HG03064 (cell line): ENCODE measurements at regions not wholly inside any gene's neighbourhood (a gene's known extent, or its start where the extent isn't known, plus 50 kb on each side); places are given as distances from the start of the nearest gene placed in this dataset.
"Not testable (repeated sequence)": the region's sequence is repeated elsewhere in the genome, so short reads cannot be mapped to it uniquely, and the experiment has no call there.

Experiments used
- ATAC-seq: cut with Tn5 transposase; IDR thresholded peaks from one replicate; pipeline ENCODE4 v1.9.1; 2021; ENCODE audit warnings: low read depth; ENCODE audit not compliant: unreplicated experiment

DNA sequence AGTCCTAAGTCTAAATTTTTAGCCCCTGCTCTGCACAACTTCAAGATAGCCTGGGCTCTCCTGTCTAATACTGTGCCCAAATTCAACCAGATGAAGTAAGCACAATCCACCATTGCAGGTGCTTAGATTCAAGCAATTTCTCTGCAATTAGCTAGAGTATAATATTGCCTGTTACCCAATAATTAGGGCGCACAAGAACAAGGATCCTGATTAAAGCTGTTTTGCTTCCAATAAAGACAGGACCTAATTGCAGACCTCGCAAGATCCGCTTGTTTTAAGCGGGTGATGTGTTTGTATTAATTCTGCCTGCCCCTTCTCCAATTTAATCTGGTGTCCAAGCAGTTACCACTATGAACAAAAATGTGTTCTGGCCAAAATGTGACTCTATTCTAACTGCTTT, 1268.9 kb upstream of the TMEM132C start:
- ATAC-seq: no peak

DNA sequence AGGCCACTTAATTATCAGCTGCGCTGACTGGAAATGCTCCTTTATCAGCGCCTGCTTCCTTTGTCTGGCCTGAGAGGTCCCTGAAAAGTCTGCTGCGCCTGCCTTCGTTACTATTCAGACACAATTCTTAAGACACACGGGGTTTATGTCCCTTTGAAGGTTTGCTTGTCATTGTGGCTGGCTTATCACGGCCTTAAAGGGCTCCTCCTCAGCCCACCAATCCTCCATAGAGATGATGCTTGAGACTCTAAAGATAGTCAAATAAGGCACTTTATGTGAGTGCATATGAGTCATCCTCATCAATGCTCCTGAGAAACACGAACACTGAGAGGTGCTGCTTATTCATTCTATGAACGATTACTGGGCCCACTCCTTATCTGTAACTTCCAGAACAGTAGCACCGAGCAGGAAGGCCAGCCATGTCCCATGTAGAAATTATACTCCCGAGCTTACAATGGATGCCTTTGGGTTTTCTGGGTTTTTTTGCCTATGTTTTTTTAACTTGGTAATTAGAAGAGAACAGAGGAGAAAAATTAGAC, 1268.2 kb upstream of the TMEM132C start:
- ATAC-seq: no peak

DNA sequence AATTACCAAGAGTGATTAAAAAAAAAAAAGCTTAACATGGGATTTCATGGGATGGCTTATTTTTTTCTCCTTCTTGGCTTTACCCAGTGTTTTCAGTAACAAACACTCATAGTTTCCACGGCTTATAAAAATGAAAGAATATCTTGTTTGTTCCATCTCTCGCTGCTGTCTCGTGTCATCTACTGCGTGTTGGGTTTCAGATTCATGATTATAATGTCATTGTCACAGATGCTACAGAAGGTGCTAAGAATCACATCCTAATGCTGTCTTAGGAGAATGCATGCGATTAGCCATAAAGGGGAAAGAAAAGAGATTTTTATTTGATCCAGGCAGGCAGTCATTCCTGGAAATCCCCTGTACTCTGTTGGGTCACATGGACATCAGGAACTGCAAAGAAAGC, 1267.6 kb upstream of the TMEM132C start:
- ATAC-seq: no peak

DNA sequence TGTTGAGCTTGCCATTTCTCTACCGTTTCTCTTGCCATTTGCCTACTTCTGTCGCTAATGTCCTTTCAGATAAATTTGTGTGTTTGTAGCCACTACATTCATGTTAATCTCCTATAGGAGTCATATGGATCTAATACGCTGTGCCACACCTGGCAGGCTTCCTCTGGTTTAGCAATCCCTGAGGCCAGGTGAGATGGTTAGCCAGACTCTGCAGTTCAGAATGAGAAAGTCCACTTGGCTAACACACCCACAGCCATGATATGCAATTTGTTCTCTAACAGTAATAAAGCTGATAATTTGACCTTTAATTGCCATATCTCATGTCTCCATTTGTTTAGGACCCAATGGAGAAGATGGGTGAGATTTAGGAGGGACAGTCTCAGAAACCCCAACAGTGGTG, 1261.6 kb upstream of the TMEM132C start:
- no peak for ATAC-seq

DNA sequence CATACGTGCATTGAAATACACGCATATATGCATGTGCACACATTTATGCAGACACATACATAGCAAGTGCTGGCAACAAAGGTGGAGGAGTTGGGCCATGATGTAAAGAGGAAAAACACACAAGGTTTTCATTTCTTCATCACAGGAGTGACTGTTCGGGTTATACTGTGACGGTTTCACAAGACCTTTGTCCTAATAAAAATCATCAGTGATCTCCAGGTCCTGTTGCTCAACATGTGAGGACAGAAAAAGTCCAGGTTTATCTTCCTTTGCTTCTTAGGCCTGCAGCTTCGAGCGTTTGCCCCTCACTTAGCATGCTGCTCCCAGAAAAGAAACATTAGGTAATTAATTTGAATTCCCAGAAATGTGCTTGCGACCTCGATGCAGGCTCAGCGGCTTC, 1260.0 kb upstream of the TMEM132C start:
- ATAC-seq: no peak

DNA sequence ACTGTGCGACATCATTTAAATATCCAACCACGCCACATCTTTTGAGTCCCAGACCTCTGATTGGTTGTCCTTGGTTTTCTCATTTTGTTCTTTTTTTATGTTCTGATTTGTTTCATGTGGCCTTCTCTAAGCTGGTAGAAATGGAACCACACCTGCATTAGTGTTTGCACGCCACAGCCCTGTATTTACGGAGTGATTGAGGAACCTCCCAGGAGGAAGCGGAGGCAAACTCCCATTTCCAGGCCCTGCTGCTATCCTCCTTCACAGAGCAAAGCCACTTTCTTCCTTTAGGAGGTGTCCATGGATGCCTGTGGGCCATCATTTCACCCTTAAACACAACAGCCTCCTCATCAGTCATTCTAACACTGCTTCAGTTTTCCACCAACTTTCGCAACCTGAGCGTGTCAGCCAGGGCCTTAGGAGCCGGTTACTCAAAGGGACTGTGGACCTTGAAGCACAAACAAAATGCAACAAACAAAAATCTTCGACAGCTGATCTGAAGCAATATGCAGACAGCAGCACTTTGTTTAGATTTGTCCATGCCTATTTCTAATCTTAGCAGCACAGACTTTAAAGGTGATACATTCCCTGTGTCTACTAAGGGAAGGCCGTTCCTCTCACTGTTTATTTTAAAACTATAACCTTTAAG, 1258.1 kb upstream of the TMEM132C start:
- no peak for ATAC-seq

DNA sequence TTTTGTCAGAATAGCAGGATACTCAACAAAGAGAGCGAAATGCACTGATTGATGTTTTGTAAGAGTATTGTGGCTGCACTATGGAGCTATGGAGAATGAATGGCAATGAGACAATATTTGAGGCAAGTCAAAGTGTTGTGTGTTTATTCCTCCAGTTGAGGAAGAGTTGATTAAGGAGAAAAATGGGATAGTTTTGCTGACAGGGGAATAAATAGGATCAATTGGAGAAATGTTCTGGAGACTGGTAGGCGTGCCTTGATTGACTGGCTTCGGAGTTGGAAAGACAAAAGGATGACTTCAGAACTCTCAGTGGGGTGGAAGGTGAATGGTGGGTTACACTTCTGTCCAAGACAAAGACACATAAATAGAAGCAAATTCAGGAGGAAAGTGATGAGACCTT, 1254.9 kb upstream of the TMEM132C start:
- no peak for ATAC-seq

DNA sequence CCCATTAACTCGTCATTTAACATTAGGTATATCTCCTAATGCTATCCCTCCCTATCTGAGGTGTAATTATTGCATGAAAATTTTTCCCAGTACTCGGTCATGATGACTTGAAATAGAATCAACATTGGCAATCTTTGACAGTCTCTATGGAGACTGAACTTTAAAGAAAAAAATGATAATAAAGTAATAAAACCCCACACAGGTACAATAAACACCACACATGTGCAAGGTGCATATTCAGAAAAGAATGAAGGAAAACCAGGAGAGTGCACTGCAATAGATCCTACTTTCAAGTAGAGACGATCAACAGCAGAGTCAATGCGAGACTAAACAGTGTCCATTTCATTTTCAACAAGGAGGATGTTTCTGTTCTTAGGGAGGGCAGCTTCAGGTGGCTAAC, 1253.8 kb upstream of the TMEM132C start:
- ATAC-seq: no peak

DNA sequence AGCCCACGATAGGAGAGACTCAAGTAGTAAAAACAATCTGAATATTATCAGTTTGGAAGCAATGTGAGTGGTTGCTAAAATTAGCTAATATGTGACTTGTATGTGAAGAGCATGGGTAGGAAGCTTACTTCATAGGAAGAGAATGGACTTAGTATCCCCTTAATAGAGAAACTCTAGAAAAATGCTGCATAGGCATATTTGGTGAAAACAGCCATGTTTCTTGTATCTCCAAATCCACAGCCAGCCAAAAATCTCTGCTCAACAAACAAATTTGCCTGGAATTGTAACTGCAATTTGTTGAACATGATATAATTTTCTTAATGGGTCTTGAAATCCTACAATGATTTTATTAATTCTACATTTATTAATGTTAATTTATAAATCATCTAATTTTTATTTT, 1252.9 kb upstream of the TMEM132C start:
- no peak for ATAC-seq

DNA sequence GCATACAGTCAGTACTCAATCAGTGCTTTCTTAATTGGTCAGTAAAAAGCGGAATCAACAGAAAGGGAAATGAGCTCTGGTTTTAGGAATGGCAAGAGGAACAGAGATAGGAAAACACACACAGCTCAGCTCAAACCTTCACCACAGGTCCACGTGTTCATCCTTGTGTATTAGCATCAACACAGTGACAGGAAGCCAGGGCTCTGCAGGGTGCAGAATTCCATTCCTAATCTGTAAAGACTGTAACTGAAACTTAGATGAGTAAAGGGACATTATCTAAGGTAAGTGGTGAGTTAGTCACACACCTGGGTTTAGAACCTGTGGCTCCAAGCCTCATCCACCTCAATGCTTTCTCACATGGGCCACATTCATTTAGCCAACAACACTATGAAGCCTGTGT, 1242.2 kb upstream of the TMEM132C start:
- ATAC-seq: no peak

DNA sequence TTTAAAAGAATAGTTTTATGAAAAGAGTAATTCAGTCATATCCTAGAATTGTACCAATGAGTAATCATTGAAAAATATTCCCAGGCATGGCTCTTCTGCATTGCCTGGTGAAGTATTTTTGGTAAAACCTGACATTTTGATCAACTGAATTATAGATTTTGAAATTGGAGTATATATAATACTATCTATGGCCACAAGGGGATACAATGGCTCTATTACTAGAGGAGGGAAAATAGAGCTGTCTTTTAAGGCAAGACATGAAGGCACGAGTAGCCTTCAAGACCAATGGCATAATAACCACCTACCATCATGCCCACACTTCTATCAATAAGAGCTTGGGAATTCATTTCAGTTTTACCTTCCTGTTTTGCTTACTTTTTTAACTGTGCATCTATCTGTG, 1241.4 kb upstream of the TMEM132C start:
- no peak for ATAC-seq

DNA sequence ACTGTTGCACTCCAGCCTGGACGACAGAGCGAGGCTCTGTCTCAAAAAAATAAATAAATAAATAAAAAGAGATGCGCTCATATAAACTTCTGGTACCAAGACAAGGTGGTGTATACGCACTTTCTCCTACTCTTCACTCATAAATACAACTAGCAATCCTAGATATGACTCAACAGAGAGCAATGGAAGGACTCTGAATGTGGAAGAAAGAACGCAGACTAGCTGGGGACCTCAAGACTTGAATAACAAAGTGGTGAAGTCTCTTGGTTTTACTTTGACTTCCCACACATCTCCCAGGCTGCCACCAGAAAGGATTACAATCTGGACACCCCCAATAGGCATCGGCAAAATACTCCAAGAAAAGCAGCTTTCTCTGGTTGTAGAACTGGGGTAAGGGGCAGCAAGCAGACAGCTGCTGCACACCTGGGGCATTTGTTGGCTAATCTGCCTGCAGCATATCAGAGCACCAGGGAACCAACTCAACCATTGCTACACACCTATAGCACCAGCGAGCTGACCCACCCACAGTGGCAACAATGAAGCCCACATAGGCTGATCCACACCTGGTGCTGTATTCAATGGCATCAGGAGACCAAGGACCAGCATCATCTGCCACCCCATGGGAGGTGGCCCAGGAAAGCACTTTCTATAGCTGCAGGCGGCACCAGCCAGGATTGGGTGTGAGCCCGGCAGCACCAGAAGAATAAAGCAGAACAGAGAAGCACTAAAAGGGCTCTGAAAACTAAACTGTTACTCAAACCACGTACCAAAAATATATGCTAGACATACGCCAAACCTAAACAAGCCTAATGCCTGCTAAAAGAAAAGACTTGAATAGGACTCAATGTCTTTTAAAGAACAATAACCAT, 1231.7 kb upstream of the TMEM132C start:
- no peak for ATAC-seq

DNA sequence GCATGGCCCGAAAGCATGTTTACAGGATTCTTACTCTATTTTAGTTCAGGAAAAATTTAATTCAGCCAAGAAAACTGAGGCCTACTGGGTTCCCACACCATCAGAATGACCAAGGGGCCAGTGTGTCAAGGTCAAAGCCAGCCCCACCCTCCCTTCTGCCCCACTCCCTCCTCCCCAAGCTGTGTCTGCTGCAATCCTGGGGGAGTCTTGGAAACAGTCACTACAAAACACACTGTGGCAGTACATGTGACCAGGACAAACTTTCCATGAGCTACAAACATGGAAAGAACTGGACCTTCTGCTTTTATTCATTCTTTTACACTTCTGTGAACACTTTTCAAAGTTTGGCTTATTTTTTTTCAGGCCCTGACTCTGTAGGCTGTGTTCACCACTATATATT, 1228.8 kb upstream of the TMEM132C start:
- ATAC-seq: no peak

DNA sequence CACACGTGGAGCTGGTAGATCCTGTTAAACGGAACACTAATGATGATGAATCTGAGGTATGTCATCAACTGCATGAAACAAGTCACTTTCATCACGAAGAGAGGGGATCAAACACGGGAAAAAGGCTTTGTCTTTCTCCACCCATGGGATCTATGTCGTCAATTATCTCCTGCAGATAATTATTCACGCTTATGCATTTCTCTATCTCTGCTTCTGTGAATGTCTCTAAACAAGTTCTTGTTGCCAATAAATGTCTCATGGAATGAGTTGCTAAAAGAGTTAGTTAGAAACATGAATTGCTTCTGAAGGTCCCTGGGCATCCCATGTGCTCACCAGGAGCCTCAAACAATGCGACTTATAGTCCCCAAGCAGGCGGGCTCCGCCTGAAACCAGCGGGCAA, 1228.2 kb upstream of the TMEM132C start:
- no peak for ATAC-seq

DNA sequence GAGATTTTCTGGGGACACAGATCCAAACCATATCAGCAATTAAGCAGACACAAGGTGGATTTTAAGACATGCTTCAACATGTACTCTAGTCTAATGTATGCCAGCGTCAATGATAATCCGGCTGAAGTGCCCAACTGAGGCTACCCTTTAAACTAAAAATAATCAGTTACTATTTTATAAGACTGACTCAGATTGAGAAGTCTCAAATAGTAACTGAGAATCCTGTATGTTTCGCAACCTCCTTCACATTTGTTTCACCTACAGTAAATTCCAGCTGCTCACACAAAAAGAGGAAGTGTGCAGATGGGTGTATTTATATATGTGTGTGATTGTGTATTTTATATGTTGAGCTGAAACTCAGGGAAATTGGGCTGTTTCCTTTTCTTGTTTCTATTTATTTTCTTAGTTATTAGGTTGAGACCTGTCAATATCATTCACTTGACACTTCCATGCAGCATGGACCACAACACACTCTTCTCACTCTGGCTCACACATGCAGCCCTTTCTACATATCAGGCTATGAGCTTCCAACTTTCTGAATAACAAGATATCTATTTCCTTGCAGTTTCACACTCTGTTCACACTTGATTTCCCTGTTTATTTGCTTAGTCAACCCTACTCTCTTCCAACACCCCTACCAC, 1224.9 kb upstream of the TMEM132C start:
- peak; percentile 92 for ATAC-seq

DNA sequence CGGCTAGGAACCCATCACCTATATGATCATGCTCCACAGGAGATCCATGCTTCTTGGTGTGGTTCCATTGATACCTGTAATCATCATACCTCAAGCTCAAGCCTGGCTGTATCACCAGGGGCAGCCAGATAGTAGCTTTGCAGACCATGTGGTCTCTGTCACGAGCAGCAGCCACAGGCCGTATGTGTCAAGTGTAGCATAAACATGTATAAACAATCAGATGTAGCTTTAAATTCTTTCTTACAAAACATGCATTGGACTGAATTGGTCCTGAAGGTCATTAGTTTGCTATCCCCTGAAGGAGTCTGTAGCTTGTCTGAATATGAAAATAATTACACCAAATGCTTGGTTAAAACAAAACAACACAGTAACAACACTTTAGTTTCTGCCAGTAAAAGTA, 1223.2 kb upstream of the TMEM132C start:
- ATAC-seq: no peak

DNA sequence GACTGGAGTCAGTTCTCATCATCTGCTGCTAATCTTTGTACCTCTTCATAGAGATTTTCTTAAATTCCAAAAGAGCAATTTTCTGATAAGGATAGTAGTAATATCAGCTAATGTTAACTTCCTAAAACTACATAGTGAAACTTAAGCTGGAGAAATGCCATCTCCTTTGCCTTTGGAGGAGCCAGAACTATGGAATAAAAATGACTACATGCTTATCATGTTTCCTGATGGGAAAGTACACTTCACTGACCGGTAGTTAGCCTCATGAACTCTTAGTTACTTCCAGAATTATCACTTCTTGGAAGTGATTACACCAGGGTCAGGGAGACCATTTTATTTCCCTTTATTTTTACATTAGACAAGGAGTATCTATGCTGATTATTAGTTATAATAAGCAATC, 1222.1 kb upstream of the TMEM132C start:
- no peak for ATAC-seq

DNA sequence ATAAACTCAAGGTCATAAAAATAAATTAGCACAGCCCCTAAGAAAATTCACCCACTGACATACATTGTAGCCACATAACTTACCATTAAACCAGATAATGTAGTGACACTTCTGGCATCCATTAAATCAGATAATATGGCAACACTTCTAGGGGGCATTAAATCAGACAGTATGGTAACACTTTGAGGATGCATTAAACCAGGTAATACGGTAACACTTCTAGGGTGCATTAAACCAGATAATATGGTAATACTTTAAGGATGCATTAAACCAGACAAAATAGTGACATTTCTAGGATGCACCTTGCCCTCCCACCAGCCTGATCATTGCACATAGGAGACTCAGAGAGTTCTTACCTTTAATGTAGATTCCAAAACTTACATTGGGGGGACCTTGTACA, 1220.5 kb upstream of the TMEM132C start:
- no peak for ATAC-seq

DNA sequence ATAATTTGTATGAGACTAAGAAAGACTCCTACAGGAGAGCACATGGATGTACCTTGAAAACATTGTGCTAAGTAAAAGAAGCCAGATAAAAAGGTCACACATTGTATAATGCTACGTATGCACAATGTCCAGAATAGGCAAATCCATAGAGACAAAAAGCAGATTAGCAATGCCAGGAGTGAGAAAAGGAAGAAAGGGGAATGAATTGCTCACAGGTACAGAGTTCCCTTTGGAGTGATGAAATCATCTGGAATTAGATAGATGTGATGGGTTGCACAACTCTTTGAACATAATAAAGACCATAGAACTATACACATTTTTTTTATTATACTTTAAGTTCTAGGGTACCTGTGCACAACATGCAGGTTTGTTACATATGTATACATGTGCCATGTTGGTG, 1218.9 kb upstream of the TMEM132C start:
- ATAC-seq: no peak

DNA sequence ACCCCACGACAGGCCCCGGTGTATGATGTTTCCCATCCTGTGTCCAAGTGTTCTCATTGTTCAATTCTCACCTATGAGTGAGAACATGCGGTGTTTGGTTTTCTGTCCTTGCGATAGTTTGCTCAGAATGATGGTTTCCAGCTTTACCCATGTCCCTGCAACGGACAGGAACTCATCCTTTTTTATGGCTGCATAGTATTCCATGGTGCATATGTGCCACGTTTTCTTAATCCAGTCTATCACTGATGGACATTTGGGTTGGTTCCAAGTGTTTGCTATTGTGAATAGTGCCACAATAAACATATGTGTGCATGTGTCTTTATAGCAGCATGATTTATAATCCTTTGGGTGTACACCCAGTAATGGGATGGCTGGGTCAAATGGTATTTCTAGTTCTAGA, 1218.4 kb upstream of the TMEM132C start:
- not testable (repeated sequence) for ATAC-seq

DNA sequence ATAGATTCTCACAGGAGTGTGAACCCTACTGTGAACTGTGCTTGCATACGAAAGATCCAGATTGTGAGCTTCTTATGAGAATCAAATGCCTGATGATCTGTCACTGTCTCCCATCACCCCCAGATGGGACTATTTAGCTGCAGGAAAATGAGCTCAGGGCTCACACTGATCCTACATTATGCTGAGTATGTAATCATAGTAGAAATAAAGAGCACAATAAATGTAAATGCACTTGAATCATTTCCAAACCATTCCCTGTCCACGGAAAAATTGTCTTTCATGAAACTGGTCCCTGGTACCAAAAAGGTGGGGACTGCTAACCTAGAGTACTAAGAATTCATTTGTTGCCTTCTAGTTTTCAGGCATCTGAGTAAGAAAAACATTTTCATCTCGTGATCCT, 1215.8 kb upstream of the TMEM132C start:
- ATAC-seq: no peak
